ENCODE measurements at regions not wholly inside any gene's neighbourhood (a gene's known extent, or its start where the extent isn't known, plus 50 kb on each side); places are given as distances from the start of the nearest gene placed in this dataset.

- no peak for TF ChIP-seq CTCF (IDR thresholded peaks at IDR 0.05)
- no peak for TF ChIP-seq ZNF219 (CRISPR knock-in tag; IDR thresholded peaks at IDR 0.05; ENCODE audit: borderline replicate concordance)
- no peak for TF ChIP-seq USF2 (CRISPR knock-in tag; IDR thresholded peaks at IDR 0.05)
Observed at GRCh38 chrX:98480606-98481005, 1596.9 kb downstream of the RPA4 start.
